ELF-1 (cell line): ENCODE measurements at regions not wholly inside any gene's neighbourhood (a gene's known extent, or its start where the extent isn't known, plus 50 kb on each side); places are given as distances from the start of the nearest gene placed in this dataset.

Experiments used
- DNase-seq: peaks from one replicate; pipeline ENCODE4 v3.0.0-alpha.2; 2016; ENCODE audit warnings: low read depth, low spot score

GRCh38 chr4:147423229-147423628 lies 57.7 kb upstream of the EDNRA start:
- no peak for DNase-seq

DNA sequence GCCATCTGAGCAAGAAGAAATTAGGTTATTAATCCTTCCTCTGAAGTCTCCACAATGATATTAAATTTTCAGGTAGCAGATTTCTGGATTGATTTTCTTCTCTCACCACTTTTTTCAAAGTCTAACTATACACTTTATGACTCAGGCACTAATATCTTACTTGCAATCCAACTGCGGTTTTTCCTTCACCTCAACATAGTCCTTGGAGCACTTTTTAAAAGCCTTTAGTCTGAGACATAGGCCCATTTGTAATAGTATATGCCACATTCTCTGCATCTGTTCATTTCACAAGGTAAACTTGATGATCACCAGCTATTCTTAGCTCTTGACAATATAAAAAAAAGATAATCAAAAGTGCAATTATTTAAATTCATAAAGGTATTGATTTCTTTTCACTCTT lies 55.9 kb upstream of the EDNRA start:
- no peak for DNase-seq

DNA sequence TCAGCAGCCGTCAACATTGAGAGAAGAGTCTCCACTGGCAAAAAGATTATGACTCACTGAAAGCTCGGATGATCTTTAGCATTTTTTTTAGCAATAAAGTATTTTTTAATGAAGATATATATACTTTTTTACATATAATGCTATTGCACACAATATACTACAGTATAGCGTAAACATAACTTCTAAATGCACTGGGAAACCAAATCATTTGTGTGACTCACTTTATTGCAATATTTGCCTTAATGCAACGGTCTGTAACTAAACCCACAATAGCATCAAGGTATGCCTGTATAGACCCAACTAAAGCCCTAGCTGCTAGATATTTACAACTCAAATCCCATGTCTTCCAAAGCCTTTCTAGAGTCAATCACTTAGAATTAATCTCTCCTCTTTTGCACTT lies 52.3 kb upstream of the EDNRA start:
- no peak for DNase-seq

DNA sequence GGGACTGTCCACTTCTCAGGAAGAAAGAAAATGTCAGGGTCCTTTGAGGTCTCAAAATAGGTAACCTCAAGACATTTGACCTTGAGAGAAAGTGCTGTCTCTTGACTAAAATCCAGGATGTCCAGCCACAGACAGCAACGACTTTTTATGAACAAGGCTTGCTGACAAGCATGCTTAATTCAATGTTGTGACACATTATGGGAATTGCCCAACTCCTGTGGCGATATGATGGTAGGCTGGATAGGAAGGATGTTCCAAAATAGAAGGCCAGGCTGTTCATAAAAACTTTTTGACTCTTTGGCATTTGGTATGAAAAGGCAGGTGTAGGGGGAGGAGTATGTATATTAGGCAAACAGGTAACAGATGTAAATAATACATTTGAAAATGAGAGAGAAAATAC lies 50.8 kb upstream of the EDNRA start:
- DNase-seq = no peak
